HG02763 (cell line): ENCODE measurements at regions not wholly inside any gene's neighbourhood (a gene's known extent, or its start where the extent isn't known, plus 50 kb on each side); places are given as distances from the start of the nearest gene placed in this dataset.

Experiments used
- ATAC-seq: cut with Tn5 transposase; IDR thresholded peaks from one replicate; pipeline ENCODE4 v1.9.1; 2021; ENCODE audit warnings: mild to moderate bottlenecking, moderate library complexity; ENCODE audit not compliant: unreplicated experiment

DNA sequence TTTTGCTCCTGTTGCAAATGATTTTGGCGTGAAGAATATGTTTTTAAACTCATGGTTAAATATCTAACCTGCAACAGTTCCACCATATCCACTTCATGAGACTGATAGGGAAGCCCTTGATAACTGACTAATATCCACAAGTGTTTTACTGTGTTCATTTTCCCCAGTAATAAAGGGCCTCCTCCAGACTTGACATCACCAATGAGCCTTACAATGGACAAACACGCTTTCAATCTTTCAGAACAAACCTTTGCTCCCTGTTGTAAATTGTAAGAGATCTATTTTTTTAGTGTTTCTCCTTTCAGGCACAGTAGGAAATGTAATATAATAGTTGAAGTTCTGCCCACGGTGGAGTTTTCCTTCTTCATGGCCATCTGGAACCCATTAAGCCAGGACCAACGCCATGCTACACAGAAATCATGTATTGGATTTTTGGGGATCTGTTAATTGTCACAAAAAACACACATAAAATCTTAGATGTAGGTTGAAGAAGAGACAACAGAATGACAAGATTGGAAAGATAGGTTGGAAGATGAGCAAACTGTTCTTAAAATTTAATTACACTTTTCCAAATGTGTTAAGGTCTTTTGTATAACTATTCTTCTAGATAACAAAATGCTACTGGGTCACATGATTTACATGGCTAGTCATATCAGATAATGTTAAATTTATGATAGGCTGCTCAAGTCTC, 1030.1 kb downstream of the FSTL5 start:
- ATAC-seq: no peak

DNA sequence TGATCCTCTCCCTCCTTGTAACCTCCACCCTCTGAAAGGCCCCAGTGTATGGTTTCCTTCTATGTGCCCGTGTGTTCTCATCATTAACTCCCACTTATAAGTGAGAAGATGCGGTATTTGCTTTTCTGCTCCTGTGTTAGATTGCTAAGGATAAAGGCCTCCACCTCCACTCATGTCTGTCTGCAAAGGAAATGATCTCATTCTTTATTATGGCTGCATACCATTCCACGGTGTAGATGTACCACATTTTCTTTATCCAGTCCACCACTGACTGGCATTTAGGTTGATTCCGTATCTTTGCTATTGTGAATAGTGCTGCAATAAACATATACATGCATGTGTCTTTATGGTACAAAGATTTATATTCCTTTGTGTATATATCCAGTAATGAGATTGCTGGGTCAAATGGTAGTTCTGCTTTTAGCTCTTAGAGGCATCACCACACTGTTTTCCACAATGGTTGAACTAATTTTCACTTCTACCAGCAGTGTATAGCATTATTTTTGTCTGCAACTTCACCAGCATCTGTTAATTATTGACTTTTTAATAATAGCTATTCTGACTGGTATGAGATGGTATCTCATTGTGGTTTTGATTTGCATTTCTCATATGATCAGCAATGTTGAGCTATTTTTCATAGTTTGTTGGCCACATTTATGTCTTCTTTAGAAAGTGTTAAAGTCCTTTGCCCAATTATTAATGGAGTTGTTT, 1030.9 kb downstream of the FSTL5 start:
- ATAC-seq: peak; percentile 93

DNA sequence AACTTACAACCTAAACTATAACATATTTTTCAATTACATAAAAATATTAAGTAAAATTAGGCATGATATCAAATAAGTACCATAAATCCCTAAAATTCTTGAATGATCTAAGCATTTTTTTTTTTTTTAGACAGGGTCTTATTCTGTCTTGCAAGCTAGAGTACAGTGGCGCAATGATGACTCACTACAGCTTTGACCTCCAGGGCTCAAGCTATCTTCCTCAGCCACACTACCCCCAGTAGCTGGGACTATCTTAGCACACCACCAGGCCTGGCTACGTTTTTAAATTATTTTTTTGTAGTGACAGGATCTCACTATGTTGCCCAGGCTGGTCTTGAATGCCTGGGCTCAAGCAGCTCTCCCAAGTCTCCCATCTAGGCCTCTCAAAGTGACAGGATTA, 1042.3 kb downstream of the FSTL5 start:
- ATAC-seq: no peak

DNA sequence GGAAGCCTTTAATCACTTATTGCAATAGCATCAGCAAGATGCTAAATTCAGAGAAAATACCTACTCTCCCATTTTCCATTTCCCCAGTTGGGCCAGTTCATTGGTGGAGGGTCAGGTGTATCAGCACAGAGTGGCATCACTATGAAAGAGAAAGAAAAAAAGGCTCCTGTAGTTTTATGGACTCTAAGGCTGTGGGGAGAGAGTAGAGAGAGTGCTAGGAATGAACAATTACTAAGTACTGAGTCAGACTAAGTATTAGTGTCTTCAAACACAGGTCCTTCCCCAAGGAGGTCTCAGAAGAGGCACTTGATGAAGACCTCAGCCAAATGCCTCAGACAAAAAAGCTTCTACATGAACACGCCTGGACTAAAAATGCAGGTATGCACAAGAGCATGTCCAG, 1061.9 kb downstream of the FSTL5 start:
- no peak for ATAC-seq

DNA sequence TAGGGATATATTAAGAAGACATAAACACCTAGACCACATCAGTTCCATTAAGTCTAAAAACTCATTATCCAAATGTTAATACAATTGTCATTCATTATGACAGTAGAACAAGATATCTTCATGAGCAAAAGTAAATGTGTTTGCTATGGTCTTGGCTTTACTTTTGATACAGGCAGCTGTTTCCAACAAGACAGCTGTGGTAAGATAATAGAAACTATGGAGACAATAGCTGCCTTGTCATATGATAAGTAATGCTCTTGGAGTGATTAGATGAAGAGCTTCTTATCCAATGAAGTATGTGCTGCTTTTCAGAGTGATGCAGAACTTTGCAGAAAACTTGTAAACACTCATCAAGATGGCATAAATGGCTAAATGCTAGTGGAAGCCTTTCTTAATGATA, 1066.0 kb downstream of the FSTL5 start:
- ATAC-seq: no peak

DNA sequence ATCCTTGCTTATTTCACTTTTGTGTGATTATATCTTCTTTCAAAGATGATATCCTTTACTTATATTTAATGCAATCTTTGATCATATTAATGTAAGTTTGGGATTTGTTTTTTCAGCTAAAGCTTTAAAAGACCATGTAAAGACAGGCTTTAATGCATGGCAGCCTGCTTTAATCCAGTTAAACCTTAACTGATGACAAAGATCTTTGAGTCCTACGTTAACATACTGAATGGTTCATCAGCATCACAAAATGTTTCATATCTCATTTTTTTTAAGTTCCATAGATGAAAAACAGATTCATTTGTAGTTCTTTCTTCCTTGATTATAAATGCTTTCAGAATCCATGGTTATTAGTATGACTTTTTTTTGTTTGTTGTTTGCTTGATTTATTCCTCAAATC, 1102.8 kb downstream of the FSTL5 start:
- ATAC-seq: no peak
